Type B pancreatic cell (in vitro differentiated cells): ENCODE measurements at regions not wholly inside any gene's neighbourhood (a gene's known extent, or its start where the extent isn't known, plus 50 kb on each side); places are given as distances from the start of the nearest gene placed in this dataset.

ENCODE experiments used
- DNase-seq: peaks from one replicate; pipeline ENCODE4 v3.0.0; 2021; ENCODE audit warnings: mixed read lengths; ENCODE audit not compliant: unreplicated experiment; ENCODE audit errors: extremely low spot score
- H3K27ac Mint-ChIP-seq: 2 replicates; pipeline ENCODE4 v1.8.0; 2021; ENCODE audit warnings: mild to moderate bottlenecking, mixed read lengths
- H3K27me3 Mint-ChIP-seq: 2 replicates; pipeline ENCODE4 v1.8.0; 2021; ENCODE audit warnings: mixed read lengths
- H3K36me3 Mint-ChIP-seq: 2 replicates; pipeline ENCODE4 v1.8.0; 2021; ENCODE audit warnings: mixed read lengths
- H3K4me1 Mint-ChIP-seq: one replicate; pipeline ENCODE4 v1.8.0; 2021; ENCODE audit warnings: mixed read lengths; ENCODE audit not compliant: unreplicated experiment
- H3K4me3 Mint-ChIP-seq: 2 replicates; pipeline ENCODE4 v1.8.0; 2021; ENCODE audit warnings: mild to moderate bottlenecking, mixed read lengths
- H3K9me3 Mint-ChIP-seq: 2 replicates; pipeline ENCODE4 v1.8.0; 2021; ENCODE audit warnings: mixed read lengths
- CTCF ChIP-seq: fragments of 200-600 bp; sonication (generic); conservative IDR thresholded peaks from 2 replicates; pipeline ENCODE4 v1.5.0; 2021; ENCODE audit warnings: antibody characterized with exemption, mild to moderate bottlenecking

- no peak for TF ChIP-seq CTCF
- Mint-ChIP-seq H3K36me3 (no peaks in the 10 kb centered on the region), H3K27me3 (peaks cover 23% of the 10 kb centered on the region), H3K4me3 (no peak overlapping the region), H3K9me3 (no peaks in the 10 kb centered on the region), H3K27ac (no peak overlapping the region), H3K4me1 (no peaks in the 10 kb centered on the region)
- no peak for DNase-seq
These were observed 58.7 kb upstream of the GZMB start for GRCh38 chr14:24692382-24693352.

GRCh38 chr14:24690492-24690891 is 56.5 kb upstream of the GZMB start:
- H3K9me3 Mint-ChIP-seq = no peaks in the 10 kb centered on the region
- no peaks in the 10 kb centered on the region for H3K4me1 Mint-ChIP-seq
- DNase-seq = no peak
- no peak overlapping the region for H3K27ac Mint-ChIP-seq
- H3K36me3 Mint-ChIP-seq = no peaks in the 10 kb centered on the region
- no peak overlapping the region for H3K4me3 Mint-ChIP-seq
- H3K27me3 Mint-ChIP-seq = peaks cover 34% of the 10 kb centered on the region
- no peak for TF ChIP-seq CTCF

- Mint-ChIP-seq H3K36me3 (no peaks in the 10 kb centered on the region), H3K27me3 (peaks cover 42% of the 10 kb centered on the region), H3K9me3 (no peaks in the 10 kb centered on the region), H3K4me1 (no peaks in the 10 kb centered on the region), H3K27ac (no peak overlapping the region), H3K4me3 (no peak overlapping the region)
- no peak for TF ChIP-seq CTCF
- DNase-seq = no peak
These were observed 54.2 kb upstream of the GZMB start for GRCh38 chr14:24688030-24688658.
